Neuronal stem cell (in vitro differentiated cells): ENCODE measurements at regions not wholly inside any gene's neighbourhood (a gene's known extent, or its start where the extent isn't known, plus 50 kb on each side); places are given as distances from the start of the nearest gene placed in this dataset.

Experiments used
- DNase-seq: peaks from one replicate; pipeline ENCODE4 v3.0.0-alpha.2; 2013; ENCODE audit warnings: low spot score
- H2AFZ ChIP-seq: one replicate; pipeline ENCODE4 v1.6.1; 2013; ENCODE audit warnings: mild to moderate bottlenecking, low read length, inconsistent platforms
- H2AK5ac ChIP-seq: 2 replicates; pipeline ENCODE4 v1.6.1; 2013; ENCODE audit warnings: low read depth, mild to moderate bottlenecking, inconsistent platforms, low read length, moderate library complexity, mixed read lengths
- H2BK120ac ChIP-seq: 2 replicates; pipeline ENCODE4 v1.6.1; 2013; ENCODE audit warnings: low read depth, mild to moderate bottlenecking, inconsistent platforms, low read length, moderate library complexity, mixed read lengths
- H2BK12ac ChIP-seq: one replicate; pipeline ENCODE4 v1.6.1; 2013; ENCODE audit warnings: low read length, inconsistent platforms
- H2BK15ac ChIP-seq: 2 replicates; pipeline ENCODE4 v1.6.1; 2013; ENCODE audit warnings: mild to moderate bottlenecking, low read length, inconsistent platforms, mixed read lengths
- H2BK5ac ChIP-seq: one replicate; pipeline ENCODE4 v1.6.1; 2013; ENCODE audit warnings: inconsistent platforms, mild to moderate bottlenecking, low read length, moderate library complexity
- H3K14ac ChIP-seq: one replicate; pipeline ENCODE4 v1.6.1; 2013; ENCODE audit warnings: low read length, inconsistent platforms
- H3K18ac ChIP-seq: 2 replicates; pipeline ENCODE4 v1.6.1; 2013; ENCODE audit warnings: low read length, inconsistent platforms
- H3K23ac ChIP-seq: 2 replicates; pipeline ENCODE4 v1.6.1; 2013; ENCODE audit warnings: low read depth, mild to moderate bottlenecking, mixed read lengths, low read length, inconsistent platforms; ENCODE audit not compliant: poor library complexity
- H3K27ac ChIP-seq: replicated peaks from 3 replicates; pipeline ENCODE4 v1.5.1; 2013; ENCODE audit warnings: low read length, inconsistent platforms
- H3K27me3 ChIP-seq, 3 experiments: 2 replicates each; pipeline ENCODE4 v1.6.1; 2013; ENCODE audit warnings: low read length in 3 of 3, mild to moderate bottlenecking in 2 of 3, inconsistent platforms in 1 of 3, low read depth in 1 of 3, mixed read lengths in 1 of 3, moderate library complexity in 1 of 3; ENCODE audit not compliant: control insufficient read depth in 3 of 3, insufficient read depth in 3 of 3
- H3K36me3 ChIP-seq, 2 donors: replicated peaks in 1 of 2; 2 replicates each; pipeline ENCODE4 v1.6.1; 2013; ENCODE audit warnings: low read length in 2 of 2; ENCODE audit not compliant: control insufficient read depth in 2 of 2, insufficient read depth in 2 of 2
- H3K4ac ChIP-seq: 2 replicates; pipeline ENCODE4 v1.6.1; 2013; ENCODE audit warnings: inconsistent platforms, mild to moderate bottlenecking, low read length, moderate library complexity
- H3K4me1 ChIP-seq, 2 donors: 1 replicate in 1 of 2; 2 replicates in 1 of 2; pipeline ENCODE4 v1.6.1; 2013; ENCODE audit warnings: low read length in 2 of 2, low read depth in 1 of 2; ENCODE audit not compliant: control insufficient read depth in 2 of 2, insufficient read depth in 1 of 2
- H3K4me2 ChIP-seq: one replicate; pipeline ENCODE4 v1.6.1; 2013; ENCODE audit warnings: mild to moderate bottlenecking, low read length, inconsistent platforms; ENCODE audit not compliant: insufficient read depth, poor library complexity, severe bottlenecking
- H3K4me3 ChIP-seq, 2 donors: 2 replicates each; pipeline ENCODE4 v1.5.1; 2013; ENCODE audit warnings: low read length in 2 of 2, mild to moderate bottlenecking in 2 of 2, inconsistent platforms in 1 of 2, moderate library complexity in 1 of 2
- H3K79me1 ChIP-seq: one replicate; pipeline ENCODE4 v1.6.1; 2013; ENCODE audit warnings: low read depth, mild to moderate bottlenecking, inconsistent platforms, low read length, moderate library complexity
- H3K9ac ChIP-seq: one replicate; pipeline ENCODE4 v1.6.1; 2013; ENCODE audit warnings: mild to moderate bottlenecking, low read depth, low read length, inconsistent platforms; ENCODE audit not compliant: poor library complexity
- H3K9me3 ChIP-seq, 2 donors: replicated peaks in 1 of 2; 2 replicates each; pipeline versions ENCODE3 to v1.6.1; 2013; ENCODE audit warnings: low read length in 2 of 2, mild to moderate bottlenecking in 2 of 2, inconsistent platforms in 1 of 2, low read depth in 1 of 2, mixed read lengths in 1 of 2, moderate library complexity in 1 of 2; ENCODE audit not compliant: control insufficient read depth in 2 of 2, insufficient read depth in 1 of 2
- H4K8ac ChIP-seq: one replicate; pipeline ENCODE4 v1.6.1; 2013; ENCODE audit warnings: low read depth, mild to moderate bottlenecking, inconsistent platforms, low read length, moderate library complexity
- H4K91ac ChIP-seq: one replicate; pipeline ENCODE4 v1.6.1; 2013; ENCODE audit warnings: low read length, low read depth, mild to moderate bottlenecking, inconsistent platforms; ENCODE audit not compliant: poor library complexity
- WGBS, 2 donors: extraction: QIAGEN DNeasy Blood & Tissue Kit; methylation state at CpG; one replicate each; pipeline ENCODE4 v1.1.7; 2013; ENCODE audit warnings: missing lambda C conversion rate in 2 of 2, mixed read lengths in 1 of 2; ENCODE audit not compliant: insufficient read length in 2 of 2, insufficient replicate concordance in 1 of 2; ENCODE audit errors: extremely low coverage in 2 of 2; 5-methylcytosine and 5-hydroxymethylcytosine counted together

- H3K27ac ChIP-seq: no peak overlapping the region
- H2BK5ac ChIP-seq: no peak overlapping the region
- no peak overlapping the region for H2BK120ac ChIP-seq
- no peak overlapping the region for H2BK15ac ChIP-seq
- H2AFZ ChIP-seq: no peak overlapping the region
- no peaks in the 10 kb centered on the region for H3K36me3 ChIP-seq
- peaks cover 0 to 7% of the 10 kb centered on the region in 2 donors for H3K4me1 ChIP-seq
- H3K4ac ChIP-seq: no peak overlapping the region
- no peak overlapping the region for H3K4me3 ChIP-seq
- H2BK12ac ChIP-seq: no peak overlapping the region
- H3K27me3 ChIP-seq: no peaks in the 10 kb centered on the region
- H3K14ac ChIP-seq: no peak overlapping the region
- no peak overlapping the region for H4K8ac ChIP-seq
- no CpG with 5 or more reads among the region's 3 CpGs for WGBS, 2 donors
- H4K91ac ChIP-seq: no peak overlapping the region
- H3K9me3 ChIP-seq: no peaks in the 10 kb centered on the region
- H2AK5ac ChIP-seq: no peak overlapping the region
- DNase-seq: no peak
- H3K23ac ChIP-seq: no peak overlapping the region
- H3K18ac ChIP-seq: no peak overlapping the region
- no peak overlapping the region for H3K9ac ChIP-seq
- no peaks in the 10 kb centered on the region for H3K79me1 ChIP-seq
- no peak overlapping the region for H3K4me2 ChIP-seq
These were observed 132.0 kb upstream of the MDFIC start for GRCh38 chr7:114789871-114790311.

- no peak overlapping the region for H3K4ac ChIP-seq
- no peak overlapping the region for H2AFZ ChIP-seq
- no peak overlapping the region for H3K4me3 ChIP-seq
- H3K36me3 ChIP-seq: no peaks in the 10 kb centered on the region
- H3K27me3 ChIP-seq: no peaks in the 10 kb centered on the region
- H3K18ac ChIP-seq: no peak overlapping the region
- WGBS, 2 donors: no CpG with 5 or more reads among the region's 1 CpG
- H2BK15ac ChIP-seq: no peak overlapping the region
- no peak overlapping the region for H2BK120ac ChIP-seq
- H4K8ac ChIP-seq: no peak overlapping the region
- no peak overlapping the region for H3K14ac ChIP-seq
- H4K91ac ChIP-seq: no peak overlapping the region
- no peak overlapping the region for H2BK5ac ChIP-seq
- no peak overlapping the region for H2BK12ac ChIP-seq
- no peak overlapping the region for H3K23ac ChIP-seq
- H3K9ac ChIP-seq: no peak overlapping the region
- no peak overlapping the region for H3K27ac ChIP-seq
- H2AK5ac ChIP-seq: no peak overlapping the region
- H3K9me3 ChIP-seq: no peaks in the 10 kb centered on the region
- peaks cover 0 to 7% of the 10 kb centered on the region in 2 donors for H3K4me1 ChIP-seq
- H3K79me1 ChIP-seq: no peaks in the 10 kb centered on the region
- no peak overlapping the region for H3K4me2 ChIP-seq
- no peak for DNase-seq
These were observed 131.4 kb upstream of the MDFIC start for GRCh38 chr7:114790521-114790920.

GRCh38 chr7:114791771-114792170, 130.1 kb upstream of the MDFIC start:
- Histone ChIP-seq H3K27ac (no peak overlapping the region), H2BK120ac (no peak overlapping the region), H3K27me3 (no peaks in the 10 kb centered on the region), H3K36me3 (no peaks in the 10 kb centered on the region), H4K8ac (no peak overlapping the region), H2BK5ac (no peak overlapping the region), H3K4ac (no peak overlapping the region), H4K91ac (no peak overlapping the region), H2AFZ (no peak overlapping the region), H2BK15ac (no peak overlapping the region), H2BK12ac (no peak overlapping the region), H2AK5ac (no peak overlapping the region), H3K14ac (no peak overlapping the region), H3K9me3 (no peaks in the 10 kb centered on the region), H3K4me3 (no peak overlapping the region), H3K4me2 (no peak overlapping the region), H3K79me1 (no peaks in the 10 kb centered on the region), H3K9ac (no peak overlapping the region), H3K4me1 (peaks cover 0 to 7% of the 10 kb centered on the region in 2 donors), H3K23ac (no peak overlapping the region), H3K18ac (no peak overlapping the region)
- no CpG with 5 or more reads among the region's 4 CpGs for WGBS, 2 donors
- no peak for DNase-seq

- H4K91ac ChIP-seq: no peak overlapping the region
- no peak overlapping the region for H3K4ac ChIP-seq
- no peak overlapping the region for H3K18ac ChIP-seq
These were observed 128.6 kb upstream of the MDFIC start for GRCh38 chr7:114793155-114793845.

More at GRCh38 chr7:114793155-114793845, 128.6 kb upstream of the MDFIC start:
- H2BK15ac ChIP-seq: no peak overlapping the region
- H3K9me3 ChIP-seq: no peaks in the 10 kb centered on the region
- H3K27me3 ChIP-seq: no peaks in the 10 kb centered on the region
- H3K4me1 ChIP-seq: peaks cover 0 to 7% of the 10 kb centered on the region in 2 donors
- H2BK120ac ChIP-seq: no peak overlapping the region
- no CpG with 5 or more reads among the region's 5 CpGs for WGBS, 2 donors
- H2AK5ac ChIP-seq: no peak overlapping the region
- H2BK5ac ChIP-seq: no peak overlapping the region
- DNase-seq: no peak
- no peaks in the 10 kb centered on the region for H3K79me1 ChIP-seq
- H4K8ac ChIP-seq: no peak overlapping the region
- H3K23ac ChIP-seq: no peak overlapping the region
- H3K4me2 ChIP-seq: no peak overlapping the region
- no peak overlapping the region for H3K27ac ChIP-seq
- H2BK12ac ChIP-seq: no peak overlapping the region
- H2AFZ ChIP-seq: no peak overlapping the region
- no peaks in the 10 kb centered on the region for H3K36me3 ChIP-seq
- no peak overlapping the region for H3K9ac ChIP-seq
- H3K4me3 ChIP-seq: no peak overlapping the region
- no peak overlapping the region for H3K14ac ChIP-seq
